ENCODE measurements at regions not wholly inside any gene's neighbourhood (a gene's known extent, or its start where the extent isn't known, plus 50 kb on each side); places are given as distances from the start of the nearest gene placed in this dataset.

GRCh38 chr3:180820400-180820799 is 92.1 kb upstream of the FXR1 start:
- Histone ChIP-seq H3K27me3 (ENCODE audit: insufficient read depth, poor library complexity, severe bottlenecking) (no peaks in the 10 kb centered on the region), H3K4me3 (replicated peaks; ENCODE audit: insufficient read depth, low read length) (no peak overlapping the region), H3K27ac (replicated peaks) (no peak overlapping the region)
- TF ChIP-seq SPI1 (IDR thresholded peaks at IDR 0.05; ENCODE audit: borderline replicate concordance, low read depth) (no peak), GABPA (IDR thresholded peaks at IDR 0.05; ENCODE audit: low read depth) (no peak), CTCF (IDR thresholded peaks at IDR 0.05; ENCODE audit: insufficient read depth, low read length) (no peak), POLR2AphosphoS5 (IDR thresholded peaks at IDR 0.05; ENCODE audit: low read depth) (no peak)
- TF ChIP-seq, protein P1, sequence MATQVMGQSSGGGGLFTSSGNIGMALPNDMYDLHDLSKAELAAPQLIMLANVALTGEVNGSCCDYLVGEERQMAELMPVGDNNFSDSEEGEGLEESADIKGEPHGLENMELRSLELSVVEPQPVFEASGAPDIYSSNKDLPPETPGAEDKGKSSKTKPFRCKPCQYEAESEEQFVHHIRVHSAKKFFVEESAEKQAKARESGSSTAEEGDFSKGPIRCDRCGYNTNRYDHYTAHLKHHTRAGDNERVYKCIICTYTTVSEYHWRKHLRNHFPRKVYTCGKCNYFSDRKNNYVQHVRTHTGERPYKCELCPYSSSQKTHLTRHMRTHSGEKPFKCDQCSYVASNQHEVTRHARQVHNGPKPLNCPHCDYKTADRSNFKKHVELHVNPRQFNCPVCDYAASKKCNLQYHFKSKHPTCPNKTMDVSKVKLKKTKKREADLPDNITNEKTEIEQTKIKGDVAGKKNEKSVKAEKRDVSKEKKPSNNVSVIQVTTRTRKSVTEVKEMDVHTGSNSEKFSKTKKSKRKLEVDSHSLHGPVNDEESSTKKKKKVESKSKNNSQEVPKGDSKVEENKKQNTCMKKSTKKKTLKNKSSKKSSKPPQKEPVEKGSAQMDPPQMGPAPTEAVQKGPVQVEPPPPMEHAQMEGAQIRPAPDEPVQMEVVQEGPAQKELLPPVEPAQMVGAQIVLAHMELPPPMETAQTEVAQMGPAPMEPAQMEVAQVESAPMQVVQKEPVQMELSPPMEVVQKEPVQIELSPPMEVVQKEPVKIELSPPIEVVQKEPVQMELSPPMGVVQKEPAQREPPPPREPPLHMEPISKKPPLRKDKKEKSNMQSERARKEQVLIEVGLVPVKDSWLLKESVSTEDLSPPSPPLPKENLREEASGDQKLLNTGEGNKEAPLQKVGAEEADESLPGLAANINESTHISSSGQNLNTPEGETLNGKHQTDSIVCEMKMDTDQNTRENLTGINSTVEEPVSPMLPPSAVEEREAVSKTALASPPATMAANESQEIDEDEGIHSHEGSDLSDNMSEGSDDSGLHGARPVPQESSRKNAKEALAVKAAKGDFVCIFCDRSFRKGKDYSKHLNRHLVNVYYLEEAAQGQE (IDR thresholded peaks at IDR 0.05; ENCODE audit: insufficient replicate concordance, low read depth) = no peak
- no peak for DNase-seq (ENCODE audit: low read depth in 1 of 2, low spot score in 1 of 2)

GRCh38 chr3:180825964-180826363 is 86.5 kb upstream of the FXR1 start:
- no peak for DNase-seq (ENCODE audit: low read depth in 1 of 2, low spot score in 1 of 2)
- Histone ChIP-seq H3K27me3 (ENCODE audit: insufficient read depth, poor library complexity, severe bottlenecking) (no peaks in the 10 kb centered on the region), H3K4me3 (replicated peaks; ENCODE audit: insufficient read depth, low read length) (no peak overlapping the region), H3K27ac (replicated peaks) (no peak overlapping the region)
- TF ChIP-seq CTCF (IDR thresholded peaks at IDR 0.05; ENCODE audit: insufficient read depth, low read length) (no peak), POLR2AphosphoS5 (IDR thresholded peaks at IDR 0.05; ENCODE audit: low read depth) (no peak), GABPA (IDR thresholded peaks at IDR 0.05; ENCODE audit: low read depth) (no peak), SPI1 (IDR thresholded peaks at IDR 0.05; ENCODE audit: borderline replicate concordance, low read depth) (no peak)
- TF ChIP-seq, protein P1 (IDR thresholded peaks at IDR 0.05; ENCODE audit: insufficient replicate concordance, low read depth) = no peak

DNA sequence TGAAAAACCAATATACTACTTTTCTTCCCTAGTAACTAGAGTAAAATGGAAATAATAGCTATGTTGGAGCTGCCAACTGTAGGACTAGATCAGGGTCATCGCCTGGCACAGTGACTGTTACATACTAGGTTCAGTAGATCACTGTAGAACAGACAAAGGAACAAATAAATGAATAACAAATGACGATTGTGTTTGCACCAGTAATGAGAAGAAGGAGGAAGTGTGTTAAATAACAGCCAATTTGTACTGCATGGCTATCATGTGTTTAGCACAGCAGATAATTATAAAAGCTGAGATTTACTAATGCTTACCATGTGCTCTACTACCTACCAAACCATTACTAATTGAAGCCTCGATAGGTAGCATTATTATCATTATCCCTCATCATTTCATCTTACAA is 85.3 kb upstream of the FXR1 start:
- Histone ChIP-seq H3K27me3 (ENCODE audit: insufficient read depth, poor library complexity, severe bottlenecking) (no peaks in the 10 kb centered on the region), H3K4me3 (replicated peaks; ENCODE audit: insufficient read depth, low read length) (no peak overlapping the region), H3K27ac (replicated peaks) (no peak overlapping the region)
- no peak for TF ChIP-seq SPI1 (IDR thresholded peaks at IDR 0.05; ENCODE audit: borderline replicate concordance, low read depth)
- no peak for TF ChIP-seq GABPA (IDR thresholded peaks at IDR 0.05; ENCODE audit: low read depth)
- TF ChIP-seq, protein P1 (IDR thresholded peaks at IDR 0.05; ENCODE audit: insufficient replicate concordance, low read depth) = no peak
- no peak for TF ChIP-seq CTCF (IDR thresholded peaks at IDR 0.05; ENCODE audit: insufficient read depth, low read length)
- no peak for TF ChIP-seq POLR2AphosphoS5 (IDR thresholded peaks at IDR 0.05; ENCODE audit: low read depth)
- no peak for DNase-seq (ENCODE audit: low read depth in 1 of 2, low spot score in 1 of 2)
